MM.1S (cell line): ENCODE measurements at regions not wholly inside any gene's neighbourhood (a gene's known extent, or its start where the extent isn't known, plus 50 kb on each side); places are given as distances from the start of the nearest gene placed in this dataset.

Experiments
- EZH2 ChIP-seq: fragments of 300-600 bp; sonication (generic); optimal IDR thresholded peaks from 2 replicates; pipeline ENCODE3; 2017; ENCODE audit warnings: low read depth, mild to moderate bottlenecking, antibody characterized with exemption, low read length, mixed read lengths
- TF ChIP-seq, protein P1 (sequence below): fragments of 300-600 bp; sonication (generic); IDR thresholded peaks from 2 replicates; pipeline ENCODE4 v1.5.1; 2016; ENCODE audit warnings: antibody characterized with exemption, low read length, mixed read lengths

- no peak for TF ChIP-seq EZH2
- TF ChIP-seq, protein P1, sequence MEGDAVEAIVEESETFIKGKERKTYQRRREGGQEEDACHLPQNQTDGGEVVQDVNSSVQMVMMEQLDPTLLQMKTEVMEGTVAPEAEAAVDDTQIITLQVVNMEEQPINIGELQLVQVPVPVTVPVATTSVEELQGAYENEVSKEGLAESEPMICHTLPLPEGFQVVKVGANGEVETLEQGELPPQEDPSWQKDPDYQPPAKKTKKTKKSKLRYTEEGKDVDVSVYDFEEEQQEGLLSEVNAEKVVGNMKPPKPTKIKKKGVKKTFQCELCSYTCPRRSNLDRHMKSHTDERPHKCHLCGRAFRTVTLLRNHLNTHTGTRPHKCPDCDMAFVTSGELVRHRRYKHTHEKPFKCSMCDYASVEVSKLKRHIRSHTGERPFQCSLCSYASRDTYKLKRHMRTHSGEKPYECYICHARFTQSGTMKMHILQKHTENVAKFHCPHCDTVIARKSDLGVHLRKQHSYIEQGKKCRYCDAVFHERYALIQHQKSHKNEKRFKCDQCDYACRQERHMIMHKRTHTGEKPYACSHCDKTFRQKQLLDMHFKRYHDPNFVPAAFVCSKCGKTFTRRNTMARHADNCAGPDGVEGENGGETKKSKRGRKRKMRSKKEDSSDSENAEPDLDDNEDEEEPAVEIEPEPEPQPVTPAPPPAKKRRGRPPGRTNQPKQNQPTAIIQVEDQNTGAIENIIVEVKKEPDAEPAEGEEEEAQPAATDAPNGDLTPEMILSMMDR: no peak
Observed at GRCh38 chr10:128576943-128577670, 450.9 kb upstream of the MKI67 start.
